CD4-positive, alpha-beta T cell (primary cell): ENCODE measurements at regions not wholly inside any gene's neighbourhood (a gene's known extent, or its start where the extent isn't known, plus 50 kb on each side); places are given as distances from the start of the nearest gene placed in this dataset.

Experiments used
- ATAC-seq: fragments of 200-7000 bp; cut with Tn5 transposase; one replicate; pipeline ENCODE4 v1.10.0; 2022; ENCODE audit warnings: mild to moderate bottlenecking; ENCODE audit not compliant: poor library complexity
- CTCF ChIA-PET: fragments of 350-600 bp; sonication (Branson Sonifier 250); formaldehyde crosslinking; loops from one replicate; lab custom pipeline; 2021; ENCODE audit warnings: antibody characterized with exemption, inconsistent platforms; lab: Charles Lee
- POLR2A ChIA-PET: fragments of 350-600 bp; sonication (Branson Sonifier 250); formaldehyde crosslinking; loops from one replicate; lab custom pipeline; 2021; ENCODE audit warnings: antibody characterized with exemption, inconsistent platforms; lab: Charles Lee
- DNase-seq, 14 experiments: peaks; one replicate each; pipeline ENCODE4 v3.0.0-alpha.2; 2013 to 2020; ENCODE audit warnings: mixed read lengths in 2 of 14
- H3K27ac ChIP-seq, 2 donors: one replicate each; pipeline versions ENCODE4 v1.5.1 to v1.7.0; 2013; ENCODE audit warnings: low read length in 2 of 2, low read depth in 1 of 2, mild to moderate bottlenecking in 1 of 2
- H3K27me3 ChIP-seq, 2 experiments: 1 replicate in 1 of 2; 2 replicates in 1 of 2; pipeline versions ENCODE4 v1.6.1 to v1.7.0; 2013; ENCODE audit warnings: low read length in 2 of 2, control low read depth in 1 of 2, mild to moderate bottlenecking in 1 of 2, moderate library complexity in 1 of 2; ENCODE audit not compliant: insufficient read depth in 2 of 2, control insufficient read depth in 1 of 2
- H3K36me3 ChIP-seq: one replicate; pipeline ENCODE4 v1.6.1; 2013; ENCODE audit warnings: low read length, control low read depth; ENCODE audit not compliant: insufficient read depth
- H3K4me1 ChIP-seq: one replicate; pipeline ENCODE4 v1.6.1; 2013; ENCODE audit warnings: low read length, control low read depth; ENCODE audit not compliant: insufficient read depth
- H3K4me3 ChIP-seq: one replicate; pipeline ENCODE4 v1.5.1; 2013; ENCODE audit warnings: mild to moderate bottlenecking, low read length, moderate library complexity
- H3K9me3 ChIP-seq, 2 experiments: 1 replicate in 1 of 2; 2 replicates in 1 of 2; pipeline versions ENCODE4 v1.6.1 to v1.7.0; 2013; ENCODE audit warnings: low read length in 2 of 2, mild to moderate bottlenecking in 2 of 2, control low read depth in 1 of 2, moderate library complexity in 1 of 2; ENCODE audit not compliant: control insufficient read depth in 1 of 2, insufficient read depth in 1 of 2
- H3K27ac Mint-ChIP-seq: one replicate; pipeline ENCODE4 v1.8.0; 2020; ENCODE audit warnings: mixed read lengths
- H3K27me3 Mint-ChIP-seq: one replicate; pipeline ENCODE4 v1.8.0; 2021; ENCODE audit warnings: mixed read lengths
- H3K36me3 Mint-ChIP-seq: one replicate; pipeline ENCODE4 v1.8.0; 2021; ENCODE audit warnings: low read depth, mixed read lengths
- H3K4me1 Mint-ChIP-seq: one replicate; pipeline ENCODE4 v1.8.0; 2021; ENCODE audit warnings: low read depth, mixed read lengths
- H3K4me3 Mint-ChIP-seq: one replicate; pipeline ENCODE4 v1.8.0; 2020; ENCODE audit warnings: mild to moderate bottlenecking, mixed read lengths
- H3K9me3 Mint-ChIP-seq: one replicate; pipeline ENCODE4 v1.8.0; 2020; ENCODE audit warnings: mixed read lengths
- CTCF ChIP-seq: fragments of 200-600 bp; IDR thresholded peaks from one replicate; pipeline ENCODE4 v1.8.0; 2022; ENCODE audit warnings: antibody characterized with exemption, mild to moderate bottlenecking
- intact Hi-C, 2 experiments: fragments of 100-400 bp; cut with DNase I in 1 of 2; cut with micrococcal nuclease in 1 of 2; formaldehyde crosslinking; loops; one replicate each; pipeline versions ENCODE4 v1.15.1 to v1.9.0; 2023 to 2025; cut with DNase I, micrococcal nuclease

- Mint-ChIP-seq H3K36me3 (no peaks in the 10 kb centered on the region), H3K27me3 (peaks cover 26% of the 10 kb centered on the region), H3K4me3 (no peak overlapping the region), H3K27ac (no peak overlapping the region), H3K4me1 (no peaks in the 10 kb centered on the region), H3K9me3 (no peaks in the 10 kb centered on the region)
- TF ChIP-seq CTCF = no peak
- Histone ChIP-seq H3K36me3 (no peaks in the 10 kb centered on the region), H3K27ac (no peak overlapping the region), H3K9me3 (no peaks in the 10 kb centered on the region), H3K4me3 (no peak overlapping the region), H3K4me1 (no peaks in the 10 kb centered on the region), H3K27me3 (peaks cover 7 to 16% of the 10 kb centered on the region in 2 experiments)
- ATAC-seq (no peak), DNase-seq (no peak)
- ChIA-PET POLR2A (no interaction called here), CTCF (no interaction called here)
- intact Hi-C loops = no loop called here
Measured at GRCh38 chr17:34442387-34443111, 79.5 kb upstream of the CCL1 start.

GRCh38 chr17:34437188-34437587, 74.2 kb upstream of the CCL1 start:
- H3K9me3 ChIP-seq = no peaks in the 10 kb centered on the region
- peaks cover 7 to 9% of the 10 kb centered on the region in 2 experiments for H3K27me3 ChIP-seq
- no peak for TF ChIP-seq CTCF
- ChIA-PET POLR2A (no interaction called here), CTCF (no interaction called here)
- intact Hi-C loops = no loop called here
- Mint-ChIP-seq H3K4me1 (no peaks in the 10 kb centered on the region), H3K27ac (no peak overlapping the region), H3K36me3 (no peaks in the 10 kb centered on the region), H3K4me3 (no peak overlapping the region), H3K9me3 (no peaks in the 10 kb centered on the region), H3K27me3 (peaks cover 3% of the 10 kb centered on the region)
- no peak overlapping the region for H3K27ac ChIP-seq
- DNase-seq (no peak), ATAC-seq (no peak)
- no peaks in the 10 kb centered on the region for H3K36me3 ChIP-seq
- no peak overlapping the region for H3K4me3 ChIP-seq
- H3K4me1 ChIP-seq = no peaks in the 10 kb centered on the region

GRCh38 chr17:34436607-34437006, 73.6 kb upstream of the CCL1 start:
- DNase-seq = no peak
- CTCF ChIA-PET = interaction anchor here (1.3 kb wide), 1 partner anchor 16 kb away, joined by 4 read pairs; no protein-coding TSS in a partner anchor
- no peaks in the 10 kb centered on the region for H3K27me3 Mint-ChIP-seq

More at GRCh38 chr17:34436607-34437006, 73.6 kb upstream of the CCL1 start:
- Histone ChIP-seq H3K36me3 (no peaks in the 10 kb centered on the region), H3K9me3 (no peaks in the 10 kb centered on the region), H3K4me3 (no peak overlapping the region), H3K4me1 (no peaks in the 10 kb centered on the region), H3K27me3 (peaks cover 4 to 5% of the 10 kb centered on the region in 2 experiments), H3K27ac (no peak overlapping the region)
- H3K9me3 Mint-ChIP-seq = no peaks in the 10 kb centered on the region
- intact Hi-C loops = no loop called here
- POLR2A ChIA-PET = no interaction called here
- no peak overlapping the region for H3K27ac Mint-ChIP-seq
- no peaks in the 10 kb centered on the region for H3K4me1 Mint-ChIP-seq
- no peak for TF ChIP-seq CTCF
- no peak overlapping the region for H3K4me3 Mint-ChIP-seq
- no peaks in the 10 kb centered on the region for H3K36me3 Mint-ChIP-seq
- ATAC-seq = no peak
